Transverse colon (tissue), 4 donors: ENCODE measurements at regions not wholly inside any gene's neighbourhood (a gene's known extent, or its start where the extent isn't known, plus 50 kb on each side); places are given as distances from the start of the nearest gene placed in this dataset.

Experiments
- EP300 ChIP-seq: sonication (generic); formaldehyde crosslinking; IDR thresholded peaks from one replicate; pipeline ENCODE4 v1.6.1; 2017; ENCODE audit warnings: antibody characterized with exemption, low read depth
- POLR2A ChIP-seq: fragments of 450-650 bp; IDR thresholded peaks from one replicate; pipeline ENCODE4 v1.6.1; 2016; ENCODE audit warnings: antibody characterized with exemption, mild to moderate bottlenecking, moderate library complexity
- POLR2AphosphoS5 ChIP-seq, 3 donors: sonication (generic); formaldehyde crosslinking; IDR thresholded peaks; one replicate each; pipeline ENCODE4 v1.6.1; 2016; ENCODE audit warnings: antibody characterized with exemption in 3 of 3
- TF ChIP-seq, protein P1 (sequence below), 5 experiments: fragments of 200-600 bp in 3 of 5; fragments of 450-650 bp in 2 of 5; sonication (generic) in 3 of 5; IDR thresholded peaks; 1 replicate in 2 of 5; 2 replicates in 3 of 5; pipeline ENCODE4 v1.5.1; 2016 to 2017; ENCODE audit warnings: antibody characterized with exemption in 5 of 5, inconsistent platforms in 3 of 5, mild to moderate bottlenecking in 2 of 5, moderate library complexity in 1 of 5

DNA sequence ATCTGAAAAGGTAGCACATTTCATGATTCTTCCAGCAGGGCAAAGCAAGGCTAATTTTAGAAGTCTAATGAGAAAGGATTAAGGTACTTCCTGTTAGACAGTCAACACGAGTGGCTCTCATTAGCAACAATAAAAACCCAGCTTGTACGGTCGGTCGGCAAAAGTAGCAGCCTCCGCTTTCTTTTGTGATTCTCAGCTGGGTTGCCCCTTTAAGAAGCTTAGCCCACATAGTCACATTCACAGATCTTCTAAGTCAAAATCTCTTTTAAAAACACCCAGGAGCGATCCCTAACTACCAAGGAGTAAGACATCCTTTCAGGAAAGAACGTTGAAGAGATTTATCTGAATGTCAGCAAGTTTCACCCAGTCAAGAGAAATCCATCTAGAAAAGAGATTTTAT, 684.8 kb downstream of the DIAPH3 start:
- TF ChIP-seq, protein P1, sequence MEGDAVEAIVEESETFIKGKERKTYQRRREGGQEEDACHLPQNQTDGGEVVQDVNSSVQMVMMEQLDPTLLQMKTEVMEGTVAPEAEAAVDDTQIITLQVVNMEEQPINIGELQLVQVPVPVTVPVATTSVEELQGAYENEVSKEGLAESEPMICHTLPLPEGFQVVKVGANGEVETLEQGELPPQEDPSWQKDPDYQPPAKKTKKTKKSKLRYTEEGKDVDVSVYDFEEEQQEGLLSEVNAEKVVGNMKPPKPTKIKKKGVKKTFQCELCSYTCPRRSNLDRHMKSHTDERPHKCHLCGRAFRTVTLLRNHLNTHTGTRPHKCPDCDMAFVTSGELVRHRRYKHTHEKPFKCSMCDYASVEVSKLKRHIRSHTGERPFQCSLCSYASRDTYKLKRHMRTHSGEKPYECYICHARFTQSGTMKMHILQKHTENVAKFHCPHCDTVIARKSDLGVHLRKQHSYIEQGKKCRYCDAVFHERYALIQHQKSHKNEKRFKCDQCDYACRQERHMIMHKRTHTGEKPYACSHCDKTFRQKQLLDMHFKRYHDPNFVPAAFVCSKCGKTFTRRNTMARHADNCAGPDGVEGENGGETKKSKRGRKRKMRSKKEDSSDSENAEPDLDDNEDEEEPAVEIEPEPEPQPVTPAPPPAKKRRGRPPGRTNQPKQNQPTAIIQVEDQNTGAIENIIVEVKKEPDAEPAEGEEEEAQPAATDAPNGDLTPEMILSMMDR (IDR thresholded peaks at IDR 0.05), result no peak
- TF ChIP-seq POLR2A (no peak), EP300 (no peak), POLR2AphosphoS5 (IDR thresholded peaks at IDR 0.05) (no peak)
